OCI-LY3 (cell line): ENCODE measurements at regions not wholly inside any gene's neighbourhood (a gene's known extent, or its start where the extent isn't known, plus 50 kb on each side); places are given as distances from the start of the nearest gene placed in this dataset.
"Not testable (repeated sequence)": the region's sequence is repeated elsewhere in the genome, so short reads cannot be mapped to it uniquely, and the experiment has no call there.

ENCODE experiments used
- H2AFZ ChIP-seq: fragments of 200-600, 300-600 bp; shearing (Covaris generic); 2 replicates; pipeline ENCODE4 v1.6.0; 2014; ENCODE audit warnings: antibody characterized with exemption, low read depth, low read length
- H3K27ac ChIP-seq: fragments of 200-600, 300-600 bp; sonication (generic); 2 replicates; pipeline ENCODE4 v1.5.1; 2014; ENCODE audit warnings: mild to moderate bottlenecking, low read length, moderate library complexity, mixed read lengths
- H3K27me3 ChIP-seq: fragments of 200-600, 300-600 bp; sonication (generic); 2 replicates; pipeline ENCODE4 v1.6.1; 2014; ENCODE audit warnings: low read depth, low read length, mixed read lengths
- H3K36me3 ChIP-seq: fragments of 200-600, 300-600 bp; sonication (generic); replicated peaks from 2 replicates; pipeline ENCODE3; 2014; ENCODE audit warnings: low read depth, low read length, mixed read lengths
- H3K4me1 ChIP-seq: fragments of 300-600, 200-600 bp; sonication (generic); 2 replicates; pipeline ENCODE4 v1.6.1; 2014; ENCODE audit warnings: low read length, mixed read lengths
- H3K4me2 ChIP-seq: fragments of 200-600, 300-600 bp; sonication (generic); 2 replicates; pipeline ENCODE4 v1.6.1; 2014; ENCODE audit warnings: low read length, mixed read lengths
- H3K4me3 ChIP-seq: fragments of 300-600, 200-600 bp; sonication (generic); 2 replicates; pipeline ENCODE4 v1.5.1; 2014; ENCODE audit warnings: antibody characterized with exemption, mild to moderate bottlenecking, low read length, moderate library complexity
- H3K79me2 ChIP-seq: fragments of 300-600, 200-600 bp; shearing (Covaris generic); 2 replicates; pipeline ENCODE4 v1.6.1; 2014; ENCODE audit warnings: mild to moderate bottlenecking, low read length, mixed read lengths
- H3K9ac ChIP-seq: fragments of 300-600, 200-600 bp; shearing (Covaris generic); 2 replicates; pipeline ENCODE4 v1.6.0; 2014; ENCODE audit warnings: mild to moderate bottlenecking, low read length, moderate library complexity
- H3K9me3 ChIP-seq: fragments of 200-600, 300-600 bp; shearing (Covaris generic); 2 replicates; pipeline ENCODE4 v1.6.1; 2014; ENCODE audit warnings: low read length, mixed read lengths; ENCODE audit not compliant: insufficient read depth
- H4K20me1 ChIP-seq: fragments of 200-600, 300-600 bp; sonication (generic); 2 replicates; pipeline ENCODE4 v1.6.1; 2016; ENCODE audit warnings: low read length, mixed read lengths; ENCODE audit not compliant: insufficient read depth

DNA sequence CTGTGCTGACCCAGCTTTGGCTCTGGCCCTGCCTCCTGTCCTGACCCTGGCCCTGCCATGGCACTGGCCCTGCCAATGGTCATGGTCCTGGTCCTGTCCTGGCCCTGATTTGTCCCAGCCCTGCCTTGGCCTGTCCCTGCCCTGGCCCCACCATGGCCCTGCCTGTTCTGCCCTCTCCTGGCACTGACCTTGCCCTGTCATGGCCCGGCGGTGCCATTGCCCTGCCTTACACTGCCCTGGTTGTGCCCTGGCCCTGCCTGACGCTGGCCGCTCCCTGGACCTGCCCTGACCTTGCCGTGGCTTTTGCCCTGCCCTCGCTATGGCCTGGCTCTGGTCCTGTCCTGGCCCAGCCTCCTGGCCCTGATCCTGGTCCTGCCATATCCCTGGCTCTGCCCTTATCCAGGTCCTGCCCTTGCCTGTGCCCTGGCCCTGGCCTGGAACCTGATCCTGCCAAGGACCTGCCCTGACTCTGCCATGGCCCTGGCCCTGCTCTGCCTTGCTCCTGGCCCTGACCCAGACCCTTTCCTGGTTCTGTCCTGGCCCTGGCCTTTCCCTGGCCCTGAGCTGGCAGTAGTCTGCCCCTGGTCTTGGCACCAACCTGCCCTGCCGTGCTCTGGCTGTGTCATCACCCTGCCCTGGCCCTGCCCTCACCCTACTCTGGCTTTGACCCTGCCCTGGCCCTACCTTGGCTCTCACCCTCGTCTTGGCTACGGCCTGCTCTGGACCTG lies 225.5 kb downstream of the LIPI start:
- H3K4me3 ChIP-seq, H3K9me3 ChIP-seq, H4K20me1 ChIP-seq, H3K9ac ChIP-seq, H3K4me2 ChIP-seq, H3K27me3 ChIP-seq, H3K4me1 ChIP-seq, H3K79me2 ChIP-seq, H3K27ac ChIP-seq, H2AFZ ChIP-seq, H3K36me3 ChIP-seq: not testable (repeated sequence)

DNA sequence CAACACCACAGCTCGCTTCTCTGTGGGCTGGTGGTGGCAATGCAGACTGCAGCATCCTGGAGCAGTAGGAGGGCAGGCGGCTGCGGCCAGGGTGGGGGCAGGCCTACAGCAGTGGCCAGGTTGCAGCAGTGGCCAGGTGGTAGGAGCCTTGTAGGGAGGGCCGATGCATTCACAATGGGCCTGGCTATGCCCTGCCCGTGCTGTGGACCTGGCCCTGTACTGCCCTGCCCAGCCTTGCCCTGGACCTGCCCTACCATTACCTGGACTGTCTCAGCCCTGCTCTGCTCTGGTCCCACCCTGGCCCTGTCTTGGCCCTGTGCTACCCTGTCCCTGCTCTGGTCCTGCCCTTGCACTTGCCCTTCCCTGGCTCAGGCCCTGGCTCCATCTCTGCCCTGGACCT lies 226.0 kb downstream of the LIPI start:
- H3K79me2 ChIP-seq, H3K27ac ChIP-seq, H3K9ac ChIP-seq, H3K4me2 ChIP-seq, H4K20me1 ChIP-seq, H3K9me3 ChIP-seq, H3K27me3 ChIP-seq, H3K36me3 ChIP-seq, H2AFZ ChIP-seq, H3K4me3 ChIP-seq, H3K4me1 ChIP-seq: not testable (repeated sequence)

DNA sequence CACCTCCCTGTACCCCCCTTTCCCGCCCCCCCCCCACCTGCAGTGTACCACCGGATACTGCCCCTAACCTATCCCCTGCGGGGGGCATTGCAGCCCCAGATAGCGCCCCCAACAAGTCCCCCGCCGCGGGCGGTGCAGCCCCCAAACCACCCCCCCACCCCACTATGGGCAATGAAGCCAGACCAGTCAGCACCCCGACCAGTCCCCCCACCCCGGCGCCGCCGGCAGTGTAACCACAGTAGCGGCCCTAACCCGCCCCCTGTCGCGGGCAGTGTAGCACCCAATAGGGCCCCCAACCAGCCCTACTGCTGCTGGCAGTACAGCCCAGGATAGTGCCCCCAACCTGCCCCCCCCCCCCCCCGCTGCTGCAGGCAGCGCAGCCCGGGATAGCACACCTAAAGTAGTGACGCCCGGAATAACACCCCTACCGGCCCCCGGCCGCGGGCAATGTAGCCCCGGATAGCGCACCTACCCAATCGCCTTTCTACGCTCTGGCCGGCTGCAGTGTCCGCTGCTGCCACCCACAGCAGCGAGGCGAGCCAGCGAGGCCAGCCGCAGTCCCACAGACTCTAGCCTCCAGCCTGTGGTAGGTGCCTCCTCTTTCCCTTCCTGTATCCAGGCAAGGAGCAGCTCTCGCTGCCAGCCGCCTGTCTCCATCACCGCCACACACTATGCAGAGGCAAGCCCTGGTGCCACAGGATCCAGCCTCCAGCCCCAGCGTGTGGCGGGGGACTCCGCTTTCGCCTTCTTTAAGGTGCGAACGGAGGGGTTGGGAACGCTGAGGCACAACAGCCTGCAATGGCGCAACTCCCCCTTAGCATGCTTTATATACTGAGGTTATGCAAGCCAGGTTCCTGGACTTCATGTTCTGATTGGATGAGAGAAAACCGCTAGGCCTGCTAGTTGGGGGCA lies 229.3 kb downstream of the LIPI start:
- H3K79me2 ChIP-seq, H3K27me3 ChIP-seq, H3K4me1 ChIP-seq, H3K9ac ChIP-seq, H2AFZ ChIP-seq, H3K4me3 ChIP-seq, H3K36me3 ChIP-seq, H3K4me2 ChIP-seq, H3K9me3 ChIP-seq, H3K27ac ChIP-seq, H4K20me1 ChIP-seq: not testable (repeated sequence)

DNA sequence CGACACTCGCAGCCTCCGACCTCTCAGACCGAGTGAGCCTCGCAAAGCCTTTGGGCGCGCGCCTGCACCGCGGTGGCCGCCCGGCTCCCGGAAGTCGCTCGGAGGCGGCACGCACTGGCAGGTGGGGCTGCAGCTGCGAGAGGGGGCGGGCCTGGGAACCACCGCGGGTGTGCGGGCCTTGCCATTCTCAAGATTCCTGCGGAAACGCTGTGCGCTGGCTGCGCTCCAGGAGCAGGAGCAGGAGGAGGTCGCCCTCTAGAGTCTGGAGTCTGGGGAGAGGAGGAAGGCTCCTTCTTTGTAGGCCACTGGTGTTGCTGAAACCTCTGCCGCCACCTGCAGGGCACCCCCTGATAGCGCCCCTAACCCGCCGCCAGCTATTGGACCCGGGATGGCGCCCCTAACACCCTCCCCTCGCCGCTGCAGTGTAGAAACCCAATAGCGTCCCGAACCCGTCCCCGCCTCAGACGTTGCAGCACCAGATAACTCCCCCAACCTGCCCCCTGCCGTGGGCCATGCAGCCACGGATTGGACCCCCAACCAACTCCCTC lies 230.6 kb downstream of the LIPI start:
- H3K4me2 ChIP-seq, H3K4me3 ChIP-seq, H3K79me2 ChIP-seq, H3K9ac ChIP-seq, H4K20me1 ChIP-seq, H3K9me3 ChIP-seq, H3K4me1 ChIP-seq, H3K27me3 ChIP-seq, H2AFZ ChIP-seq, H3K36me3 ChIP-seq, H3K27ac ChIP-seq: not testable (repeated sequence)

DNA sequence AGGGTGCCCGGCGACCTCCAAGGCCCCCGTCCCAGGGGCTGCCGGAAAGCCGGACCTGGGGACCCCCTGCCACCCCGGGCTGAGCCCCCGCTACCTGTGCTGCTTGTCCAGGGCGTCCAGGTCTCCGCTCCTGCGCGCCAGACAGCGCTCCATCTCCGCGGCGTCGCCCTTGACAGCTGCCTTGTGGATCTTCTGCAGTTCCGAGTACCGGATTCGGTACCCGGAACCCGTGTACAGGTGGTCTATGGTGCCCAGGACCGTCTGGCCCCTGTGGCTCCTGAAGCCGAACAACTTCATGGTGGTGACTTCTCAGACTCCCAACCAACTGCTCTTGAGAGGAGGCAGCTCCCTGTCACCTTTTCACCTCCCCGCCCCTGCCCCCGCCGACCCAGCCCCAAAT lies 231.1 kb downstream of the LIPI start:
- not testable (repeated sequence) for H3K36me3 ChIP-seq, H3K27me3 ChIP-seq, H3K27ac ChIP-seq, H2AFZ ChIP-seq, H3K9me3 ChIP-seq, H3K9ac ChIP-seq, H3K4me1 ChIP-seq, H3K4me3 ChIP-seq, H3K79me2 ChIP-seq, H3K4me2 ChIP-seq, H4K20me1 ChIP-seq

DNA sequence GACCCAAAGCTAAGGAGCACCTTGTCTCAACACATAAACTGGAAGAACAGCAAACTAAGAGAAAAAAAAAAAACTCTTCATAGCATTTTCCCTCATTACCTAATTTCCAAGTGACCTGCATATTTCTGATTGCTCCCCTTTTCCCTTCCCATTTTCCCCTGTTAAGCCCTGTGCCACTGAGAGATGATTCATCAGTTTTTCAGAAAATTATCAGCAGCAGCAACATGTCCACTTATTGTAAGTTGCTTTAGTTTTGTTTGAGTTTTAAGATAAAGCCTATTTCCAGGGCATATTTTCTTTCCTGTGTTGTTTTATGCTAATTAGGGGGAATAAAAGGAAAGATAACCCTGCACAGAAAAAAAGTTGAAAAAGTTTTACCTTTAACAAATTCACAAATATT lies 236.2 kb downstream of the LIPI start:
- H3K27me3 ChIP-seq, H3K9me3 ChIP-seq, H3K27ac ChIP-seq, H3K4me2 ChIP-seq, H4K20me1 ChIP-seq, H3K79me2 ChIP-seq, H3K36me3 ChIP-seq, H2AFZ ChIP-seq, H3K4me3 ChIP-seq, H3K9ac ChIP-seq, H3K4me1 ChIP-seq: not testable (repeated sequence)

DNA sequence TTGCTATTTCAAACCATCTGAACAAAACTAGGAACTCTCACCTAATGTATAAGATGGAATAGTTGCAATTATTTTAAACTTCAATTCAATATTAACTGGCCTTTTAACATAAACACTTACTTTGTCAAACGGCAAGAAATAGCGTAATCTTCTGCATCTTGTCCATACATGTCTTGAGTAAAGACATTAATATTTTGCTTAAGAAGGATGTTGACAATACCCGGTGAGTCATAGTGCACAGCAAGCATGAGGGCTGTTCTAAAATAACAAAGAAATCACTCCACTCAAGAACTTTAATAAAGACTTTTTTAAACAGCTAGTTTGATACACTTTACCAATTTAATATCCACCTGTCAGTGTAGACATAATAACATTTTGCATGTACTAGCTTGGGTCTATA lies 240.9 kb downstream of the LIPI start:
- not testable (repeated sequence) for H4K20me1 ChIP-seq, H3K9me3 ChIP-seq, H3K4me3 ChIP-seq, H3K4me1 ChIP-seq, H3K4me2 ChIP-seq, H2AFZ ChIP-seq, H3K27ac ChIP-seq, H3K79me2 ChIP-seq, H3K36me3 ChIP-seq, H3K27me3 ChIP-seq, H3K9ac ChIP-seq

DNA sequence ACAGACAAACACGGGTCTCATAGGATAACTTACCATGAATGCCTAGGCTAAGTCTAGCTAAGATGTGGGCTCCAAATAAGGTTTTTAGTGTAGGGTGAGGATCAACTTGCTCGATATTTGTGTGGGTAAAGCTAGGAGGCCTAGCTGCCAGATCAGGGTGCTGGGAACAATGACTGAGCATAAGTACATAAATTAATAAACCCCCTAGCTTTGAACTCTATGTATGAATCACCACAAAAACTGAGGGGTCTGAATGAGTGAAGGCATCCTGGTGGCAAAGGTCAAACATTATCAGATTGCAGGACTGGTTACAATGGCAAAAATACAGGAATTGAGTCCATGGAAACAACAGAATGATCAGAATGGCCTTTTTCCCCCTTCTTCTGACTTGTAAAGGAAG lies 241.8 kb downstream of the LIPI start:
- not testable (repeated sequence) for H3K27me3 ChIP-seq, H3K4me3 ChIP-seq, H3K4me2 ChIP-seq, H3K9me3 ChIP-seq, H4K20me1 ChIP-seq, H3K4me1 ChIP-seq, H3K36me3 ChIP-seq, H3K27ac ChIP-seq, H3K79me2 ChIP-seq, H2AFZ ChIP-seq, H3K9ac ChIP-seq

DNA sequence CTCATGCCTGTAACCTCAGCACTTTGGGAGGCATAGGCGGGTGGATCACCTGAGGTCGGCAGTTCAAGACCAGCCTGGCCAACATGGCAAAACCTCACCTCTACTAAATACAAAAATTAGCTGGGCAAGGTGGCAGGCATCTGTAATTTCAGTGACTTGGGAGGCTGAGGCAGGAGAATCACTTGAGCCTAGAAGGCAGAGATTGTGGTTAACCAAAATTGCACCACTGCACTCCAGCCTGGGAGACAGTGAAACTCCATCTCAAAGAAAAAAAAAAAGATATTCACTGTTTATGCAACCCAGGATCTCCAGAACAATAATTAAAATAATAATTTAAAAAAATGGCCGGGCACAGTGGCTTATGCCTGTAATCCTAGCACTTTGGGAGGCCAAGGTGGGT lies 247.5 kb downstream of the LIPI start:
- not testable (repeated sequence) for H3K4me2 ChIP-seq, H3K4me3 ChIP-seq, H2AFZ ChIP-seq, H4K20me1 ChIP-seq, H3K4me1 ChIP-seq, H3K27me3 ChIP-seq, H3K9me3 ChIP-seq, H3K9ac ChIP-seq, H3K36me3 ChIP-seq, H3K79me2 ChIP-seq, H3K27ac ChIP-seq
